ENCODE measurements at regions not wholly inside any gene's neighbourhood (a gene's known extent, or its start where the extent isn't known, plus 50 kb on each side); places are given as distances from the start of the nearest gene placed in this dataset.
"Not testable (repeated sequence)": the region's sequence is repeated elsewhere in the genome, so short reads cannot be mapped to it uniquely, and the experiment has no call there.

DNA sequence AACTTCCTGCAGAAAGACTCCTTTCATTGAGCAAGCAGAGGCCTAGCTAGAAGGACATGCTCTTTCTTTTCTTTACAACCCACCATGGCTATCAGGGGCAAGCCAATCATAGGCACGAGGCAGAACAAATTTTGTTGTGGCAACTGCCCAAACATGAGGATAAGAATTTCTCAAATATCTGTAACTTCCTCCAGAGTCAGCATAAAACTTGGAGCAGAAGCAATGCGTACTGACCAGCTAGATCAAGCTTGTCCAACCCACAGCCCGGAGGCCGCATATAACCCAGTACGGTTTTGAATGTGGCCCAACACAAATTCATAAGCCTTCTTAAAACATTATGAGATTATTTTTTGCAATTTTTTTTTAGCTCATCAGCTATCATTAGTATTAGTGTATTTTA is 87.0 kb upstream of the SOX21 start:
- no peak overlapping the region for H3K27ac ChIP-seq (ENCODE audit: low read depth, low read length)
- no peaks in the 10 kb centered on the region for H3K27me3 ChIP-seq (ENCODE audit: control insufficient read depth in 3 of 3, insufficient read depth in 3 of 3, low read length in 3 of 3)
- H3K9ac ChIP-seq (ENCODE audit: low read depth in 1 of 3, low read length in 3 of 3), result no peak overlapping the region
- H3K4me1 ChIP-seq (ENCODE audit: control insufficient read depth in 3 of 3, insufficient read depth in 3 of 3, low read length in 3 of 3), result no peaks in the 10 kb centered on the region
- no peaks in the 10 kb centered on the region for H3K36me3 ChIP-seq (ENCODE audit: control insufficient read depth in 3 of 3, insufficient read depth in 3 of 3, low read length in 3 of 3)
- no peaks in the 10 kb centered on the region for H3K9me3 ChIP-seq (ENCODE audit: control insufficient read depth in 3 of 3, low read length in 3 of 3)
- no peak overlapping the region for H3K4me3 ChIP-seq (ENCODE audit: low read length in 3 of 3)

DNA sequence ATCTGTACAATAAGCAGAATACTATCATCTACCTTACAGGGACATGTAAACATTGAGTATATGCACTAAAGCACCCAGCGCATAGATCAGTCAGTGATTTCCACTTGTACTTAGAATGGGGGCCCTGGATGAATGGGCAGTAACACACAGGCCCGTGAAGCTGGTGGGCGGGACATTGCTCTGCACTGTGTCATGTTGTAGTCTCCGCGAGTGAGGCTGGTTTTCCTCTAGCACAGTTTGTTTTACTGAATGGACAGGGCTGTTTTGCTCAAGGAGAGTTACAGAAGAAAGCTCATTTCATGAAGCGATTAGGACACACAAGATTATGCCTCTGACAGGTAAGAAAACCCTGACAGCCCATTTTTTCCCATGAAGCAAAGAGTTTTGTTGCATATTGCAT is 86.4 kb upstream of the SOX21 start:
- Histone ChIP-seq H3K9me3 (ENCODE audit: control insufficient read depth in 3 of 3, low read length in 3 of 3) (no peaks in the 10 kb centered on the region), H3K4me3 (ENCODE audit: low read length in 3 of 3) (no peak overlapping the region), H3K27me3 (ENCODE audit: control insufficient read depth in 3 of 3, insufficient read depth in 3 of 3, low read length in 3 of 3) (no peaks in the 10 kb centered on the region), H3K36me3 (ENCODE audit: control insufficient read depth in 3 of 3, insufficient read depth in 3 of 3, low read length in 3 of 3) (no peaks in the 10 kb centered on the region), H3K4me1 (ENCODE audit: control insufficient read depth in 3 of 3, insufficient read depth in 3 of 3, low read length in 3 of 3) (no peaks in the 10 kb centered on the region), H3K9ac (ENCODE audit: low read depth in 1 of 3, low read length in 3 of 3) (no peak overlapping the region), H3K27ac (ENCODE audit: low read depth, low read length) (no peak overlapping the region)

DNA sequence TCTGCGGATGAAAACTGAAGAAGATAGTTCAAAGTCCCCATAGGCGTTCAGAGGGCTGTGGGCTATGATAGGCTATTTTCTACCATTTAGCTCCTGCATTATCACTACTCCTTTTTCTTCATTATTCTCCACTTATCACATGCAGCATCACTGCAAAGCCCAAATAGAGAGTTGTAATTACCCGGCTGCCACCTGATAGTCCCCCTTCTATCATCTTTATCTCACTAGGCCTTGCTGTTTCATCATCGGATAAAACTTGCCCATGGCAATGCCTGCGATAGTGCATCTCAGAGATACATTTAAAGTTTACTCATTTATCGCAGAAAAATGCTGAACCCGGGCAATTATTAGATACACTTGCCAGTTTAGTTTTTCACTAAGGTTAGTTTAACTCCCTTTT is 82.9 kb upstream of the SOX21 start:
- H3K4me1 ChIP-seq (ENCODE audit: control insufficient read depth in 3 of 3, insufficient read depth in 3 of 3, low read length in 3 of 3), result no peaks in the 10 kb centered on the region
- no peaks in the 10 kb centered on the region for H3K36me3 ChIP-seq (ENCODE audit: control insufficient read depth in 3 of 3, insufficient read depth in 3 of 3, low read length in 3 of 3)
- no peaks in the 10 kb centered on the region for H3K9me3 ChIP-seq (ENCODE audit: control insufficient read depth in 3 of 3, low read length in 3 of 3)
- H3K27ac ChIP-seq (ENCODE audit: low read depth, low read length), result no peak overlapping the region
- H3K9ac ChIP-seq (ENCODE audit: low read depth in 1 of 3, low read length in 3 of 3), result no peak overlapping the region
- H3K4me3 ChIP-seq (ENCODE audit: low read length in 3 of 3), result no peak overlapping the region
- no peaks in the 10 kb centered on the region for H3K27me3 ChIP-seq (ENCODE audit: control insufficient read depth in 3 of 3, insufficient read depth in 3 of 3, low read length in 3 of 3)

DNA sequence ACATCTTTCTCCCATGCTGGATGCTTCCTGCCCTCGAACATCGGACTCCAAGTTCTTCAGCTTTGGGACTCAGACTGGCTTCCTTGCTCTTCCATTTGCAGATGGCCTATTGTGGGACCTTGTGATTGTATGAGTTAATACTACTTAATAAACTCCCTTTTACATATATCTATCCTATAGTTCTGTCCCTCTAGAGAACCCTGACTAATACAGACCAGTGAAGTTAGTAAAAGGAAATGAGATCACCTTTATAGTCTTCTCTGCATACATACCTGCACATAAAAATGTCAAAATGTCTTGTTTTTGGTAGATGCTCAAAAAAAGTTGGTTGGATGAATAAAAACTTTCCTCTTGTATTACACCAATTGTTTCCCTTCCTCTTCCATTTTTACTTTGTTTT is 73.9 kb upstream of the SOX21 start:
- H3K9ac ChIP-seq (ENCODE audit: low read depth in 1 of 3, low read length in 3 of 3); H3K4me3 ChIP-seq (ENCODE audit: low read length in 3 of 3); H3K27ac ChIP-seq (ENCODE audit: low read depth, low read length); H3K36me3 ChIP-seq (ENCODE audit: control insufficient read depth in 3 of 3, insufficient read depth in 3 of 3, low read length in 3 of 3); H3K9me3 ChIP-seq (ENCODE audit: control insufficient read depth in 3 of 3, low read length in 3 of 3); H3K27me3 ChIP-seq (ENCODE audit: control insufficient read depth in 3 of 3, insufficient read depth in 3 of 3, low read length in 3 of 3); H3K4me1 ChIP-seq (ENCODE audit: control insufficient read depth in 3 of 3, insufficient read depth in 3 of 3, low read length in 3 of 3): not testable (repeated sequence)

DNA sequence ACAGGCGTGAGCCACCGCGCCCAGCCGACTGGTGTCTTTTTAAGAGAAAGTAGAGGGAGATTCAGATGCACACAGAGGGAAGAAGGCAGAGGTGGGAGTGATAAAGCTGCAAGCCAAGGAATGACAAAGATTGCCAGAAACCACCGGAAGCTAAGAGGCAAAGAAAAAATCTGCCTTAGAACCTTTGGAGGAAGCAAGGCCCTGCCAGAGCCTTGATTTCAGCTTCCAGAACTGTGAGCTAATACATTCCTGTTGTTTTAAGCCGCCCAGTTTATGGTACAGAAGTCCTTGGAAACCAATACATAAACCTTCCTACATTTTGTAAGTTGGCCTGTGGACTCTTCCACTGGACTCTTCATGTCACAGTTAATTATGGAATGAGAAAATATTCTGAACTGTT is 71.7 kb upstream of the SOX21 start:
- H3K9me3 ChIP-seq (ENCODE audit: control insufficient read depth in 3 of 3, low read length in 3 of 3), result no peaks in the 10 kb centered on the region
- no peak overlapping the region for H3K27ac ChIP-seq (ENCODE audit: low read depth, low read length)
- H3K27me3 ChIP-seq (ENCODE audit: control insufficient read depth in 3 of 3, insufficient read depth in 3 of 3, low read length in 3 of 3), result no peaks in the 10 kb centered on the region
- no peak overlapping the region for H3K4me3 ChIP-seq (ENCODE audit: low read length in 3 of 3)
- no peaks in the 10 kb centered on the region for H3K4me1 ChIP-seq (ENCODE audit: control insufficient read depth in 3 of 3, insufficient read depth in 3 of 3, low read length in 3 of 3)
- no peaks in the 10 kb centered on the region for H3K36me3 ChIP-seq (ENCODE audit: control insufficient read depth in 3 of 3, insufficient read depth in 3 of 3, low read length in 3 of 3)
- no peak overlapping the region for H3K9ac ChIP-seq (ENCODE audit: low read depth in 1 of 3, low read length in 3 of 3)

DNA sequence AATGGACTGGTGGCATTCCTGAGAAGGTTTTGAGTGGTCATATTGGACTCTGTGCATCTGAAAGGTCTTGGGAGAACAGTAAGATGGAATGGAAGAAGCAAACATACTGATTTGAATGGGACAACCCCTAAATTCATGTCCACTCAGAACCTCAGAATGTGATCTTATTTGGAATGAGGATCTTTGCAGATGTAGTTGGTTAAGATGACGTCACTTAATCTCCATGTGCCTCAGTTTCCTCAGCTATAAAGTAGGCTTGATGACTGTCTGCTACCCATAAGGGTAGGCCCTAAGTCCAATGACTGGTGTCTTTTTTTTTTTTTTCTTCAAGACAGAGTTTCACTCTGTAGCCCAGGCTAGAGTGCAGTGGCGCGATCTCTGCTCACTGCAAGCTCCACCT is 71.1 kb upstream of the SOX21 start:
- Histone ChIP-seq H3K36me3 (ENCODE audit: control insufficient read depth in 3 of 3, insufficient read depth in 3 of 3, low read length in 3 of 3) (no peaks in the 10 kb centered on the region), H3K4me3 (ENCODE audit: low read length in 3 of 3) (no peak overlapping the region), H3K27ac (ENCODE audit: low read depth, low read length) (no peak overlapping the region), H3K9ac (ENCODE audit: low read depth in 1 of 3, low read length in 3 of 3) (no peak overlapping the region), H3K4me1 (ENCODE audit: control insufficient read depth in 3 of 3, insufficient read depth in 3 of 3, low read length in 3 of 3) (no peaks in the 10 kb centered on the region), H3K27me3 (ENCODE audit: control insufficient read depth in 3 of 3, insufficient read depth in 3 of 3, low read length in 3 of 3) (no peaks in the 10 kb centered on the region), H3K9me3 (ENCODE audit: control insufficient read depth in 3 of 3, low read length in 3 of 3) (no peaks in the 10 kb centered on the region)

DNA sequence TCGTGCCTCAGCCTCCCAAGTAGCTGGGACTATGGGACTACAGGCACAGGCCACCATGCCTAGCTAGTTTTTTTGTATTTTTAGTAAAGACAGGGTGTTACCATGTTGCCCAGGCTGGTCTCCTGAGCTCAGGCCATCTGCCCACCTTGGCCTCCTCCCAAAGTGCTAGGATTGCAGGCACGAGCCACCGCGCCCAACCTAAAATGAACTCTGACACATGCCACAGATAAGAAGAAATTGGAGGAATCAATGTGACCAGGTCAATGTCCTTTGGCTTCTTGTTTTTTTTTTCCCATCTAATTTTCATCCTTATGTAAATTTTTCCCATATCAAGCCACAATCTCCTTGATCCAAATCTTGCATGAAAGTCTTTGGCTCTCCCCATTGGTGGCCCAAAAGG is 68.1 kb upstream of the SOX21 start:
- H3K36me3 ChIP-seq (ENCODE audit: control insufficient read depth in 3 of 3, insufficient read depth in 3 of 3, low read length in 3 of 3), result no peaks in the 10 kb centered on the region
- H3K27ac ChIP-seq (ENCODE audit: low read depth, low read length), result no peak overlapping the region
- no peaks in the 10 kb centered on the region for H3K27me3 ChIP-seq (ENCODE audit: control insufficient read depth in 3 of 3, insufficient read depth in 3 of 3, low read length in 3 of 3)
- H3K4me3 ChIP-seq (ENCODE audit: low read length in 3 of 3), result no peak overlapping the region
- H3K4me1 ChIP-seq (ENCODE audit: control insufficient read depth in 3 of 3, insufficient read depth in 3 of 3, low read length in 3 of 3), result no peaks in the 10 kb centered on the region
- H3K9ac ChIP-seq (ENCODE audit: low read depth in 1 of 3, low read length in 3 of 3), result no peak overlapping the region
- H3K9me3 ChIP-seq (ENCODE audit: control insufficient read depth in 3 of 3, low read length in 3 of 3), result no peaks in the 10 kb centered on the region

DNA sequence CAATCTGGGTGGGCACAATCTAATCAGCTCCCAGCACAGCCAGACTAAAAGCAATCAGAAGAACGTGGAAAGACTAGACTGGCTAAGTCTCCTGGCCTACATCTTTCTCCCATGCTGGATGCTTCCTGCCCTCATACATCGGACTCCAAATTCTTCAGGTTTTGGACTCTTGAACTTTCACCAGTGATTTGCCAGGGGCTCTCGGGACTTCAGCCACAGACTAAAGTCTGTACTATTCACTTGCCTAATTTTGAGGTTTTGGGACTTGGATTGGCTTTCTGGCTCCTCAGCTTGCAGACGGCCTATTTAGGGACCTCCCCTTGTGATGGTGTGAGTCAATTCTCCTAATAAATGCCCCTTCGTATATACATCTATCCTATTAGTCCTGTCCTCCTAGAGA is 66.6 kb upstream of the SOX21 start:
- Histone ChIP-seq H3K4me1 (ENCODE audit: control insufficient read depth in 3 of 3, insufficient read depth in 3 of 3, low read length in 3 of 3) (no peaks in the 10 kb centered on the region), H3K27ac (ENCODE audit: low read depth, low read length) (no peak overlapping the region), H3K9ac (ENCODE audit: low read depth in 1 of 3, low read length in 3 of 3) (no peak overlapping the region), H3K9me3 (ENCODE audit: control insufficient read depth in 3 of 3, low read length in 3 of 3) (no peaks in the 10 kb centered on the region), H3K4me3 (ENCODE audit: low read length in 3 of 3) (no peak overlapping the region), H3K27me3 (ENCODE audit: control insufficient read depth in 3 of 3, insufficient read depth in 3 of 3, low read length in 3 of 3) (no peaks in the 10 kb centered on the region), H3K36me3 (ENCODE audit: control insufficient read depth in 3 of 3, insufficient read depth in 3 of 3, low read length in 3 of 3) (no peaks in the 10 kb centered on the region)

DNA sequence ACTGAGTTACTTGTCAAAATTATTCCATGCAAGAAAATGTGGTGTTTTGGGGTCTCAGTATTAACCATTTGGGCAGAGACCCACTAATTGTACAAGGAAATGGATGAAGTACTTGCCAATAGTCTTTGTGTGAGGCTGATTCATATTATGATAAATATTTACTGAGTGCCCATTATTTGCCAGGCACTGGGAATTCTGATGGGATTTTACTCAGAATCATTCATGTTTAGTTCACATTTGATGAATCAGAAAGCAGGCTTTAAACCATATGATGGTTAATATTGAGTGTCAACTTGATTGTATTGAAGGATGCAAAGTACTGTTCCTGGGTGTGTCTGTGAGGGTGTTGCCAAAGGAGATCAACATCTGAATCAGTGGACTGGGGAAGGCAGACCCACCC is 66.2 kb upstream of the SOX21 start:
- no peaks in the 10 kb centered on the region for H3K4me1 ChIP-seq (ENCODE audit: control insufficient read depth in 3 of 3, insufficient read depth in 3 of 3, low read length in 3 of 3)
- H3K27me3 ChIP-seq (ENCODE audit: control insufficient read depth in 3 of 3, insufficient read depth in 3 of 3, low read length in 3 of 3), result no peaks in the 10 kb centered on the region
- H3K36me3 ChIP-seq (ENCODE audit: control insufficient read depth in 3 of 3, insufficient read depth in 3 of 3, low read length in 3 of 3), result no peaks in the 10 kb centered on the region
- H3K4me3 ChIP-seq (ENCODE audit: low read length in 3 of 3), result no peak overlapping the region
- no peaks in the 10 kb centered on the region for H3K9me3 ChIP-seq (ENCODE audit: control insufficient read depth in 3 of 3, low read length in 3 of 3)
- H3K27ac ChIP-seq (ENCODE audit: low read depth, low read length), result no peak overlapping the region
- H3K9ac ChIP-seq (ENCODE audit: low read depth in 1 of 3, low read length in 3 of 3), result no peak overlapping the region

DNA sequence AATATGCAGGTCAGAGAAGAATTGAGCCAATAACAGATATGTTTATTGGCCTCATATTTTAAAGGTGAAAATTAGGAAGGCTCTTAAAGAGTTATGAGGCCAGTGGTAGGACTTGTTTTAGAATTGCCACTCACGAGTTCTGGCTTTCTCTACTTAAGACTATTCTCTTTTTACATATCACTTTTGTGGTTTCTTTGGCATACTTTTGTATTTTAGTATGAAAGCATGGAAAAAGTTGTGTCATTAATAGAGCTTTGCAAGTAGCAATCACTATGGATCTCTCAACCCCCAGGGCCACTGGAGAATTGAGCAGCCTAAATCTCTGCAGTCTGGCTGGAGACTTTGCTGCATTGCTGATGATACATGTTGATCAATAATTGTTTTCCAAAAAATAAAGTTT is 64.6 kb upstream of the SOX21 start:
- no peak overlapping the region for H3K9ac ChIP-seq (ENCODE audit: low read depth in 1 of 3, low read length in 3 of 3)
- H3K4me3 ChIP-seq (ENCODE audit: low read length in 3 of 3), result no peak overlapping the region
- H3K36me3 ChIP-seq (ENCODE audit: control insufficient read depth in 3 of 3, insufficient read depth in 3 of 3, low read length in 3 of 3), result no peaks in the 10 kb centered on the region
- H3K4me1 ChIP-seq (ENCODE audit: control insufficient read depth in 3 of 3, insufficient read depth in 3 of 3, low read length in 3 of 3), result no peaks in the 10 kb centered on the region
- H3K9me3 ChIP-seq (ENCODE audit: control insufficient read depth in 3 of 3, low read length in 3 of 3), result no peaks in the 10 kb centered on the region
- H3K27ac ChIP-seq (ENCODE audit: low read depth, low read length), result no peak overlapping the region
- H3K27me3 ChIP-seq (ENCODE audit: control insufficient read depth in 3 of 3, insufficient read depth in 3 of 3, low read length in 3 of 3), result no peaks in the 10 kb centered on the region

DNA sequence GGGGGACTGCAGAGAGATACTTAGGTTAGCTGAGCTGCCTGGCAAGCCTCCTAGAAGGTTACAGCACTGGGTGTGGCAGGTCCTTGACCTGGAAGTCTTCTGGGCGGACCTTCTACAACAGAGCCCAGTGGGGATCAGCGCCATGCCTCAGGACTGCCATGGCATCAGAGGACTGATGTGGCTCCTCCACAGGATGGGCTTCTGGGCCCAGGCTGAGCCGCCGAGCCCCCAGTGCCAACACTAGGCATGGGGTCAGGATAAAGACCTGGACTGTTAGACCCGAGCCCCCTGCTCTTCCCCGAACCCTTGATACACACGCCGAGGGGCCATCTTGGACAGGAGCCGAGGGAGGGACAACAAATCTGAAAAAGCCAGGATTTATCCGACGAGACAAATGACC is 64.0 kb upstream of the SOX21 start:
- Histone ChIP-seq H3K9me3 (ENCODE audit: control insufficient read depth in 3 of 3, low read length in 3 of 3) (no peaks in the 10 kb centered on the region), H3K4me3 (ENCODE audit: low read length in 3 of 3) (no peak overlapping the region), H3K9ac (ENCODE audit: low read depth in 1 of 3, low read length in 3 of 3) (no peak overlapping the region), H3K4me1 (ENCODE audit: control insufficient read depth in 3 of 3, insufficient read depth in 3 of 3, low read length in 3 of 3) (no peaks in the 10 kb centered on the region), H3K36me3 (ENCODE audit: control insufficient read depth in 3 of 3, insufficient read depth in 3 of 3, low read length in 3 of 3) (no peaks in the 10 kb centered on the region), H3K27me3 (ENCODE audit: control insufficient read depth in 3 of 3, insufficient read depth in 3 of 3, low read length in 3 of 3) (no peaks in the 10 kb centered on the region), H3K27ac (ENCODE audit: low read depth, low read length) (no peak overlapping the region)

Measured in skeletal muscle tissue (tissue), 3 donors.